Panc1 (cell line): ENCODE measurements at regions not wholly inside any gene's neighbourhood (a gene's known extent, or its start where the extent isn't known, plus 50 kb on each side); places are given as distances from the start of the nearest gene placed in this dataset.

Experiments used
- ATAC-seq: fragments of 200-7000 bp; cut with Tn5 transposase; 2 replicates; pipeline ENCODE4 v1.9.1; 2020; ENCODE audit warnings: mild to moderate bottlenecking, moderate library complexity
- BruUV-seq: library from RNA; stranded (reverse); fragments of 400-500 nt; replicated peaks from 2 replicates; lab custom pipeline; 2021; lab: Mats Ljungman, UMichigan
- CTCF ChIA-PET: fragments of 300-600 bp; sonication (Branson Sonifier 250); formaldehyde crosslinking; loops from one replicate; lab custom pipeline; 2022; ENCODE audit warnings: antibody characterized with exemption; lab: Charles Lee
- POLR2A ChIA-PET: fragments of 300-600 bp; sonication (Branson Sonifier 250); formaldehyde crosslinking; loops from one replicate; lab custom pipeline; 2022; ENCODE audit warnings: antibody characterized with exemption; lab: Charles Lee
- DNase-seq: peaks from one replicate; pipeline ENCODE4 v3.0.0-alpha.2; 2010; ENCODE audit warnings: low read depth, low spot score
- H3K27ac ChIP-seq: 2 replicates; pipeline ENCODE4 v1.5.1; 2011; ENCODE audit warnings: mild to moderate bottlenecking, low read length, inconsistent platforms
- H3K27me3 ChIP-seq: fragments of 200-500 bp; sonication (Bioruptor generic); 2 replicates; pipeline ENCODE4 v1.6.0; 2014; ENCODE audit warnings: low read length, inconsistent platforms; ENCODE audit not compliant: control insufficient read depth, insufficient read depth
- H3K36me3 ChIP-seq: fragments of 200-500 bp; sonication (Bioruptor generic); 2 replicates; pipeline ENCODE4 v1.5.1; 2014; ENCODE audit warnings: inconsistent platforms, mild to moderate bottlenecking, low read length, moderate library complexity; ENCODE audit not compliant: control insufficient read depth, insufficient read depth
- H3K4me1 ChIP-seq: 2 replicates; pipeline ENCODE4 v1.5.1; 2011; ENCODE audit warnings: inconsistent platforms, mild to moderate bottlenecking, low read length, moderate library complexity; ENCODE audit not compliant: control insufficient read depth, insufficient read depth
- H3K4me3 ChIP-seq, 2 experiments: 2 replicates each; pipeline ENCODE4 v1.5.1; 2011 to 2012; ENCODE audit warnings: low read depth in 2 of 2, low read length in 2 of 2, mild to moderate bottlenecking in 2 of 2, inconsistent platforms in 1 of 2, moderate library complexity in 1 of 2
- H3K9me3 ChIP-seq: fragments of 200-500 bp; sonication (Bioruptor generic); 2 replicates; pipeline ENCODE4 v1.5.1; 2014; ENCODE audit warnings: low read depth, mild to moderate bottlenecking, inconsistent platforms, low read length, moderate library complexity; ENCODE audit not compliant: control insufficient read depth, insufficient read depth
- POLR2AphosphoS5 ChIP-seq: IDR thresholded peaks from 2 replicates; pipeline ENCODE4 v1.6.1; 2012; ENCODE audit warnings: mild to moderate bottlenecking, low read depth, low read length, moderate library complexity
- SIN3A ChIP-seq: IDR thresholded peaks from 2 replicates; pipeline ENCODE4 v1.6.1; 2012; ENCODE audit warnings: low read depth, mild to moderate bottlenecking, low read length, moderate library complexity, borderline replicate concordance; ENCODE audit not compliant: insufficient read depth
- TCF7L2 ChIP-seq: IDR thresholded peaks from 2 replicates; pipeline ENCODE4 v1.6.1; 2011; ENCODE audit warnings: mild to moderate bottlenecking, low read depth, low read length, inconsistent platforms
- in situ Hi-C: cut with HindIII; loops from 2 replicates; pipeline ENCODE4 v1.10.0; 2016; ENCODE audit warnings: low sequenced_read_pairs, low pct_unique_long_range_greater_than_20kb
- intact Hi-C: fragments of 100-400 bp; cut with micrococcal nuclease; formaldehyde crosslinking; loops from one replicate; pipeline ENCODE4 v1.10.0; 2022; ENCODE audit not compliant: unreplicated experiment
- TF ChIP-seq, protein P1 (sequence below), 2 experiments: IDR thresholded peaks; 2 replicates each; pipeline ENCODE4 v1.6.1; 2011 to 2012; ENCODE audit warnings: low read depth in 2 of 2, control low read depth in 1 of 2, low read length in 1 of 2, mild to moderate bottlenecking in 1 of 2, moderate library complexity in 1 of 2; ENCODE audit not compliant: insufficient read depth in 1 of 2
- TF ChIP-seq, protein P2 (sequence below): fragments of 450-650 bp; IDR thresholded peaks from 2 replicates; pipeline ENCODE4 v1.5.1; 2017; ENCODE audit warnings: mild to moderate bottlenecking

DNA sequence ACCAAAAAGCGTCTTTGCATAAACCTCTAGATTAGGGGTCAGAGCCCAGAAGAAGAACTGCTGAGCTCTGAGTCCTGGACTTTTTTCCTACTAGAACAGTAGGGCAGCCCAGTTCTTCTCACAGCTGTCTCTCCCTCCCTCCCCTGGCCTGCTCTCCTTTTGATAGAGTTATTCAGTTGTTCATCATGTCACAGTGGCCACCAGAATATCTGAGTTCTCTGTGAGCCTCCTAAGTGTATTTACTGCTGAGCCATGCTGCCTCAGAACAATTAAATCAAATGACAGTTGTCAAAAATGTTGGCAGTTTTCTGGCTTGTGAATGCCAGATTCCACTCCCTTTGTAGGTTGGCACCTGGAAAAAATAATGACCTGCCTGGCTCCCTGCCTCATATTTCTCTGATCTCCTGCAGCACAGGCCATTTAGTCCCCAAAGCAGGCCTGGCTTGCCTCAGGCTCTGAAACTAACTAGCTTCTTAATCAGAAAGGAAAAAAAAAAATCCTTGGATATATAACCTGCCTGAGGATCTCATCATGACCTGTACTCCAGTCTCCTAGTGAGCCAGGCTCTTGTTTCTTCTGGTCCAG is 377.4 kb upstream of the LARGE1 start:
- intact Hi-C loops (no loop called here), in situ Hi-C loops (no loop called here)
- H3K4me1 ChIP-seq, result no peaks in the 10 kb centered on the region
- H3K27ac ChIP-seq, result no peak overlapping the region
- POLR2A ChIA-PET, result no interaction called here
- no peaks in the 10 kb centered on the region for H3K27me3 ChIP-seq
- no TSS peak for BruUV-seq
- H3K4me3 ChIP-seq, result no peak overlapping the region
- ATAC-seq (no peak), DNase-seq (no peak)
- CTCF ChIA-PET, result no interaction called here
- no peaks in the 10 kb centered on the region for H3K36me3 ChIP-seq
- TF ChIP-seq SIN3A (no peak), POLR2AphosphoS5 (no peak), TCF7L2 (no peak)
- TF ChIP-seq, protein P1, sequence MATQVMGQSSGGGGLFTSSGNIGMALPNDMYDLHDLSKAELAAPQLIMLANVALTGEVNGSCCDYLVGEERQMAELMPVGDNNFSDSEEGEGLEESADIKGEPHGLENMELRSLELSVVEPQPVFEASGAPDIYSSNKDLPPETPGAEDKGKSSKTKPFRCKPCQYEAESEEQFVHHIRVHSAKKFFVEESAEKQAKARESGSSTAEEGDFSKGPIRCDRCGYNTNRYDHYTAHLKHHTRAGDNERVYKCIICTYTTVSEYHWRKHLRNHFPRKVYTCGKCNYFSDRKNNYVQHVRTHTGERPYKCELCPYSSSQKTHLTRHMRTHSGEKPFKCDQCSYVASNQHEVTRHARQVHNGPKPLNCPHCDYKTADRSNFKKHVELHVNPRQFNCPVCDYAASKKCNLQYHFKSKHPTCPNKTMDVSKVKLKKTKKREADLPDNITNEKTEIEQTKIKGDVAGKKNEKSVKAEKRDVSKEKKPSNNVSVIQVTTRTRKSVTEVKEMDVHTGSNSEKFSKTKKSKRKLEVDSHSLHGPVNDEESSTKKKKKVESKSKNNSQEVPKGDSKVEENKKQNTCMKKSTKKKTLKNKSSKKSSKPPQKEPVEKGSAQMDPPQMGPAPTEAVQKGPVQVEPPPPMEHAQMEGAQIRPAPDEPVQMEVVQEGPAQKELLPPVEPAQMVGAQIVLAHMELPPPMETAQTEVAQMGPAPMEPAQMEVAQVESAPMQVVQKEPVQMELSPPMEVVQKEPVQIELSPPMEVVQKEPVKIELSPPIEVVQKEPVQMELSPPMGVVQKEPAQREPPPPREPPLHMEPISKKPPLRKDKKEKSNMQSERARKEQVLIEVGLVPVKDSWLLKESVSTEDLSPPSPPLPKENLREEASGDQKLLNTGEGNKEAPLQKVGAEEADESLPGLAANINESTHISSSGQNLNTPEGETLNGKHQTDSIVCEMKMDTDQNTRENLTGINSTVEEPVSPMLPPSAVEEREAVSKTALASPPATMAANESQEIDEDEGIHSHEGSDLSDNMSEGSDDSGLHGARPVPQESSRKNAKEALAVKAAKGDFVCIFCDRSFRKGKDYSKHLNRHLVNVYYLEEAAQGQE (IDR thresholded peaks at IDR 0.05; ENCODE audit: insufficient read depth in 1 of 2, low read depth in 2 of 2, low read length in 1 of 2), result no peak
- TF ChIP-seq, protein P2, sequence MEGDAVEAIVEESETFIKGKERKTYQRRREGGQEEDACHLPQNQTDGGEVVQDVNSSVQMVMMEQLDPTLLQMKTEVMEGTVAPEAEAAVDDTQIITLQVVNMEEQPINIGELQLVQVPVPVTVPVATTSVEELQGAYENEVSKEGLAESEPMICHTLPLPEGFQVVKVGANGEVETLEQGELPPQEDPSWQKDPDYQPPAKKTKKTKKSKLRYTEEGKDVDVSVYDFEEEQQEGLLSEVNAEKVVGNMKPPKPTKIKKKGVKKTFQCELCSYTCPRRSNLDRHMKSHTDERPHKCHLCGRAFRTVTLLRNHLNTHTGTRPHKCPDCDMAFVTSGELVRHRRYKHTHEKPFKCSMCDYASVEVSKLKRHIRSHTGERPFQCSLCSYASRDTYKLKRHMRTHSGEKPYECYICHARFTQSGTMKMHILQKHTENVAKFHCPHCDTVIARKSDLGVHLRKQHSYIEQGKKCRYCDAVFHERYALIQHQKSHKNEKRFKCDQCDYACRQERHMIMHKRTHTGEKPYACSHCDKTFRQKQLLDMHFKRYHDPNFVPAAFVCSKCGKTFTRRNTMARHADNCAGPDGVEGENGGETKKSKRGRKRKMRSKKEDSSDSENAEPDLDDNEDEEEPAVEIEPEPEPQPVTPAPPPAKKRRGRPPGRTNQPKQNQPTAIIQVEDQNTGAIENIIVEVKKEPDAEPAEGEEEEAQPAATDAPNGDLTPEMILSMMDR, result no peak
- no peaks in the 10 kb centered on the region for H3K9me3 ChIP-seq

DNA sequence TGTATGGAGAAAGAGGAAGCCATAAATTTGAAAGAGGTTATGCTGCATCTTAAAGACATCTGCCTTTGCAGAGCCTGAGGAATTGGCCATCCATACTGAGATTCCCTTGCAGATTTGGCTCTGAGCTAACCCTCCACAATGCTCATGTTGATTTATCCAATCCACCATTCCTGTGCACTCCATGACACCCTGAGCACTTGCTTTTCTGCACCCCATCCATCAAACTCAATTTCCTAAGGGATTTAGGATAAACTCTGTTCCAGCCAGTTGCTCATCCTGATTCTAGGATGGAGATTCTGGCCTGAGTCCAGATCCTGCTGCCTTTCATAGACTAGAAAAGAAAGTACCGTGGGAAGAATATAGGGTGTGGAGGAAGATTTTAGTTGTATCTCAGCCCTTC is 379.2 kb upstream of the LARGE1 start:
- no peaks in the 10 kb centered on the region for H3K36me3 ChIP-seq
- BruUV-seq, result no TSS peak
- no peak overlapping the region for H3K27ac ChIP-seq
- intact Hi-C loops, result no loop called here
- H3K27me3 ChIP-seq, result no peaks in the 10 kb centered on the region
- H3K9me3 ChIP-seq, result no peaks in the 10 kb centered on the region
- TF ChIP-seq, protein P2, result no peak
- TF ChIP-seq, protein P1 (IDR thresholded peaks at IDR 0.05; ENCODE audit: insufficient read depth in 1 of 2, low read depth in 2 of 2, low read length in 1 of 2), result no peak
- TF ChIP-seq POLR2AphosphoS5 (no peak), TCF7L2 (no peak), SIN3A (no peak)
- H3K4me3 ChIP-seq, result no peak overlapping the region
- ATAC-seq (no peak), DNase-seq (no peak)
- ChIA-PET CTCF (no interaction called here), POLR2A (no interaction called here)
- in situ Hi-C loops, result no loop called here
- H3K4me1 ChIP-seq, result no peaks in the 10 kb centered on the region
